CD14-positive monocyte (primary cell): ENCODE measurements at regions not wholly inside any gene's neighbourhood (a gene's known extent, or its start where the extent isn't known, plus 50 kb on each side); places are given as distances from the start of the nearest gene placed in this dataset.
"Not testable (repeated sequence)": the region's sequence is repeated elsewhere in the genome, so short reads cannot be mapped to it uniquely, and the experiment has no call there.

Experiments used
- DNase-seq, 3 donors: peaks; one replicate each; pipeline ENCODE4 v3.0.0-alpha.2; 2011 to 2022
- H2AFZ ChIP-seq: 2 replicates; pipeline ENCODE4 v1.6.0; 2012; ENCODE audit warnings: mild to moderate bottlenecking, low read depth, low read length, inconsistent platforms; ENCODE audit not compliant: insufficient read depth, poor library complexity, severe bottlenecking
- H3K27ac ChIP-seq, 2 donors: 1 replicate in 1 of 2; 2 replicates in 1 of 2; pipeline ENCODE4 v1.5.1; 2012 to 2013; ENCODE audit warnings: low read length in 2 of 2, control low read depth in 1 of 2, inconsistent platforms in 1 of 2, low read depth in 1 of 2, mild to moderate bottlenecking in 1 of 2
- H3K27me3 ChIP-seq, 2 donors: one replicate each; pipeline versions ENCODE4 v1.6.0 to v1.6.1; 2011 to 2013; ENCODE audit warnings: low read length in 2 of 2; ENCODE audit not compliant: control insufficient read depth in 2 of 2, insufficient read depth in 2 of 2
- H3K36me3 ChIP-seq, 2 donors: replicated peaks in 1 of 2; 1 replicate in 1 of 2; 2 replicates in 1 of 2; pipeline versions ENCODE4 v1.5.1 to v1.6.1; 2012 to 2013; ENCODE audit warnings: low read length in 2 of 2, control low read depth in 1 of 2, inconsistent platforms in 1 of 2, mild to moderate bottlenecking in 1 of 2; ENCODE audit not compliant: insufficient read depth in 2 of 2, control insufficient read depth in 1 of 2
- H3K4me1 ChIP-seq, 2 donors: 1 replicate in 1 of 2; 2 replicates in 1 of 2; pipeline versions ENCODE4 v1.5.1 to v1.6.1; 2012 to 2013; ENCODE audit warnings: low read length in 2 of 2, control low read depth in 1 of 2, inconsistent platforms in 1 of 2, mild to moderate bottlenecking in 1 of 2, moderate library complexity in 1 of 2; ENCODE audit not compliant: insufficient read depth in 2 of 2, control insufficient read depth in 1 of 2
- H3K4me2 ChIP-seq: replicated peaks from 2 replicates; pipeline ENCODE3; 2012; ENCODE audit warnings: low read length, moderate library complexity, mild to moderate bottlenecking; ENCODE audit not compliant: poor library complexity, severe bottlenecking; ENCODE audit errors: extremely low read depth
- H3K4me3 ChIP-seq, 3 experiments: fragments of 200-600 bp in 1 of 3; sonication (generic) in 1 of 3; replicated peaks in 1 of 3; 1 replicate in 2 of 3; 2 replicates in 1 of 3; pipeline ENCODE4 v1.5.1; 2011 to 2013; ENCODE audit warnings: low read length in 3 of 3, mild to moderate bottlenecking in 3 of 3, control low read depth in 2 of 3, low read depth in 2 of 3, inconsistent platforms in 1 of 3, moderate library complexity in 1 of 3
- H3K79me2 ChIP-seq: 2 replicates; pipeline ENCODE4 v1.6.0; 2012; ENCODE audit warnings: mild to moderate bottlenecking, control low read depth, inconsistent platforms, low read length, moderate library complexity; ENCODE audit not compliant: insufficient read depth
- H3K9ac ChIP-seq: 2 replicates; pipeline ENCODE4 v1.6.0; 2017; ENCODE audit warnings: low read length, mild to moderate bottlenecking; ENCODE audit not compliant: insufficient read depth, poor library complexity, severe bottlenecking
- H3K9me3 ChIP-seq, 2 donors: replicated peaks in 1 of 2; 1 replicate in 1 of 2; 2 replicates in 1 of 2; pipeline versions ENCODE4 v1.5.1 to v1.6.1; 2012 to 2013; ENCODE audit warnings: low read length in 2 of 2, control low read depth in 1 of 2; ENCODE audit not compliant: control insufficient read depth in 1 of 2, insufficient read depth in 1 of 2
- H4K20me1 ChIP-seq: 2 replicates; pipeline ENCODE4 v1.6.0; 2012; ENCODE audit warnings: mild to moderate bottlenecking, low read length, control low read depth, moderate library complexity; ENCODE audit not compliant: insufficient read depth
- H3K27ac Mint-ChIP-seq, 7 donors: one replicate each; pipeline ENCODE4 v1.8.0; 2020; ENCODE audit warnings: mild to moderate bottlenecking in 7 of 7, mixed read lengths in 7 of 7, moderate library complexity in 6 of 7, inconsistent platforms in 2 of 7
- H3K27me3 Mint-ChIP-seq, 3 donors: one replicate each; pipeline ENCODE4 v1.8.0; 2021 to 2022; ENCODE audit warnings: low read depth in 3 of 3, mild to moderate bottlenecking in 3 of 3, mixed read lengths in 3 of 3, moderate library complexity in 3 of 3, inconsistent platforms in 1 of 3
- H3K36me3 Mint-ChIP-seq, 2 donors: one replicate each; pipeline ENCODE4 v1.8.0; 2020; ENCODE audit warnings: mixed read lengths in 2 of 2, inconsistent platforms in 1 of 2, mild to moderate bottlenecking in 1 of 2
- H3K4me1 Mint-ChIP-seq: one replicate; pipeline ENCODE4 v1.8.0; 2020; ENCODE audit warnings: mild to moderate bottlenecking, mixed read lengths
- H3K4me3 Mint-ChIP-seq, 2 donors: one replicate each; pipeline ENCODE4 v1.8.0; 2020; ENCODE audit warnings: mild to moderate bottlenecking in 2 of 2, mixed read lengths in 2 of 2, moderate library complexity in 1 of 2
- H3K9me3 Mint-ChIP-seq, 7 donors: one replicate each; pipeline ENCODE4 v1.8.0; 2020 to 2022; ENCODE audit warnings: mixed read lengths in 7 of 7, mild to moderate bottlenecking in 6 of 7, moderate library complexity in 6 of 7, inconsistent platforms in 2 of 7
- WGBS: methylation state at CpG from one replicate; pipeline ENCODE4 v1.1.5; 2013; ENCODE audit warnings: missing lambda C conversion rate; ENCODE audit not compliant: insufficient coverage; 5-methylcytosine and 5-hydroxymethylcytosine counted together
- intact Hi-C, 2 donors: fragments of 100-400 bp; cut with micrococcal nuclease; formaldehyde crosslinking; loops; one replicate each; pipeline versions ENCODE4 v1.15.0 to v1.15.1; 2023
- TF ChIP-seq, protein P1 (sequence below): fragments of 200-600 bp; IDR thresholded peaks from one replicate; pipeline ENCODE4 v1.8.0; 2022; ENCODE audit warnings: antibody characterized with exemption, mild to moderate bottlenecking

DNA sequence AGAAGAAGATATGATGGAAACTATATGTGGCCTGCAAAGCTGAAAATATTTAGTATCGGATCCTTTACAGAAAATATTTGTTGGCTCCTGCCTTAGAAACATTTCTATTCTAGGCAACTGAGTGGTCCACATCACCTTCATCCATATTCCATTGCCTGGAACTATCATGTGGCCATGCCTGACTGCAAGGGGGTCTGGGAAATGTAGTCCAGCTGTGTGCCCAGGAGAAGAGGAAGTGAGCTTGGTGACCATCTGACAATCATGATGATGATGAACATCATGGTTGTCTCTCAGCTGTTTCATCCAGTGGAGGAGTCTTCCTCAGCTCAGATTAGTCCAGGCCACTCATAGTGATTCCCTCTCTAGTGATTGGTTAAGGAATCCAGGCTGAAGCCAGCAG, 61.8 kb upstream of the IFNLR1 start:
- Mint-ChIP-seq H3K27ac (peak overlapping the region in 4 of 7 donors; percentile 11 to 64 (median 24)), H3K4me3 (no peak overlapping the region), H3K27me3 (peaks cover 0 to 3% (median 2%) of the 10 kb centered on the region in 3 donors), H3K4me1 (peaks cover 7% of the 10 kb centered on the region), H3K9me3 (peaks cover 2 to 17% (median 6%) of the 10 kb centered on the region in 7 donors), H3K36me3 (no peaks in the 10 kb centered on the region)
- TF ChIP-seq, protein P1, sequence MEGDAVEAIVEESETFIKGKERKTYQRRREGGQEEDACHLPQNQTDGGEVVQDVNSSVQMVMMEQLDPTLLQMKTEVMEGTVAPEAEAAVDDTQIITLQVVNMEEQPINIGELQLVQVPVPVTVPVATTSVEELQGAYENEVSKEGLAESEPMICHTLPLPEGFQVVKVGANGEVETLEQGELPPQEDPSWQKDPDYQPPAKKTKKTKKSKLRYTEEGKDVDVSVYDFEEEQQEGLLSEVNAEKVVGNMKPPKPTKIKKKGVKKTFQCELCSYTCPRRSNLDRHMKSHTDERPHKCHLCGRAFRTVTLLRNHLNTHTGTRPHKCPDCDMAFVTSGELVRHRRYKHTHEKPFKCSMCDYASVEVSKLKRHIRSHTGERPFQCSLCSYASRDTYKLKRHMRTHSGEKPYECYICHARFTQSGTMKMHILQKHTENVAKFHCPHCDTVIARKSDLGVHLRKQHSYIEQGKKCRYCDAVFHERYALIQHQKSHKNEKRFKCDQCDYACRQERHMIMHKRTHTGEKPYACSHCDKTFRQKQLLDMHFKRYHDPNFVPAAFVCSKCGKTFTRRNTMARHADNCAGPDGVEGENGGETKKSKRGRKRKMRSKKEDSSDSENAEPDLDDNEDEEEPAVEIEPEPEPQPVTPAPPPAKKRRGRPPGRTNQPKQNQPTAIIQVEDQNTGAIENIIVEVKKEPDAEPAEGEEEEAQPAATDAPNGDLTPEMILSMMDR: no peak
- Histone ChIP-seq H3K9ac (no peak overlapping the region), H3K4me1 (no peaks in the 10 kb centered on the region), H3K4me2 (no peak overlapping the region), H3K79me2 (no peaks in the 10 kb centered on the region), H4K20me1 (no peaks in the 10 kb centered on the region), H3K27me3 (peaks cover 0 to 2% of the 10 kb centered on the region in 2 donors), H3K36me3 (no peaks in the 10 kb centered on the region), H2AFZ (peak overlapping the region; percentile 9), H3K4me3 (no peak overlapping the region), H3K9me3 (peaks cover 0 to 2% of the 10 kb centered on the region in 2 donors), H3K27ac (no peak overlapping the region)
- no CpG with 5 or more reads among the region's 1 CpG for WGBS
- intact Hi-C loops: no loop called here
- peak; percentile 6 to 51 (median 15) for DNase-seq

DNA sequence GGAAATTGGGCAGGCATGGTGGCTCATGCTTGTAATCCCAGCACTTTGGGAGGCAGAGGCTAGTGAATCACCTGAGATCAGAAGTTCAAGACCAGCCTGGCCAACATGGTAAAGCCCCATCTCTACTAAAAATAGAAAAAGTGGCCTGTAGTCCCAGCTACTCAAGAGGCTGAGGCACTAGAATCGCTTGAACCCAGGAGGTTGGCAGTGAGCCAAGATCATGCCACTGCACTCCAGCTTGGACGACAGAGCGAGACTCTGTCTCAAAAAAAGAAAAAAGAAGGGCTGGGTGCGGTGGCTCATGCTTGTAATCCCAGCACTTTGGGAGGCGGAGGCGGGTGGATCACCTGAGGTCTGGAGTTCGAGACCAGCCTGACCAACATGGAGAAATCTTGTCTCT, 60.2 kb upstream of the IFNLR1 start:
- H3K4me1 Mint-ChIP-seq, H3K4me3 Mint-ChIP-seq, H3K4me3 ChIP-seq, H2AFZ ChIP-seq, H3K9ac ChIP-seq, H3K79me2 ChIP-seq, H4K20me1 ChIP-seq, H3K36me3 Mint-ChIP-seq, DNase-seq, H3K27me3 ChIP-seq, H3K27ac Mint-ChIP-seq, H3K27ac ChIP-seq, H3K4me2 ChIP-seq, intact Hi-C loops, H3K36me3 ChIP-seq, H3K27me3 Mint-ChIP-seq, H3K9me3 ChIP-seq, H3K4me1 ChIP-seq: not testable (repeated sequence)
- peaks cover 2 to 17% (median 6%) of the 10 kb centered on the region in 7 donors for H3K9me3 Mint-ChIP-seq
- 92% methylated on average over 4 of the region's 7 CpGs for WGBS
